ENCODE measurements at regions not wholly inside any gene's neighbourhood (a gene's known extent, or its start where the extent isn't known, plus 50 kb on each side); places are given as distances from the start of the nearest gene placed in this dataset.

GRCh38 chr5:34570721-34571676 is 85.1 kb upstream of the RAI14 start:
- no peak overlapping the region for H3K27ac ChIP-seq (ENCODE audit: low read length)
- H3K4me1 ChIP-seq (ENCODE audit: control insufficient read depth in 1 of 2, insufficient read depth in 2 of 2, low read length in 2 of 2) = no peaks in the 10 kb centered on the region

GRCh38 chr5:34571677-34572041 is 84.5 kb upstream of the RAI14 start:
- Histone ChIP-seq H3K27ac (ENCODE audit: low read length) (no peak overlapping the region), H3K4me1 (ENCODE audit: control insufficient read depth in 1 of 2, insufficient read depth in 2 of 2, low read length in 2 of 2) (no peaks in the 10 kb centered on the region), H3K9me3 (ENCODE audit: control insufficient read depth in 1 of 2, low read length in 2 of 2) (no peaks in the 10 kb centered on the region), H3K4me3 (ENCODE audit: low read depth in 1 of 2, low read length in 2 of 2) (no peak overlapping the region), H3K36me3 (ENCODE audit: control insufficient read depth in 1 of 2, insufficient read depth in 2 of 2, low read length in 2 of 2) (no peaks in the 10 kb centered on the region), H3K27me3 (ENCODE audit: low read depth, low read length) (no peaks in the 10 kb centered on the region)

More at GRCh38 chr5:34570721-34571676, 85.1 kb upstream of the RAI14 start:
- Histone ChIP-seq H3K9me3 (ENCODE audit: control insufficient read depth in 1 of 2, low read length in 2 of 2) (no peaks in the 10 kb centered on the region), H3K36me3 (ENCODE audit: control insufficient read depth in 1 of 2, insufficient read depth in 2 of 2, low read length in 2 of 2) (no peaks in the 10 kb centered on the region), H3K4me3 (ENCODE audit: low read depth in 1 of 2, low read length in 2 of 2) (no peak overlapping the region), H3K27me3 (ENCODE audit: low read depth, low read length) (no peaks in the 10 kb centered on the region)

GRCh38 chr5:34574936-34575467 is 81.1 kb upstream of the RAI14 start:
- Histone ChIP-seq H3K36me3 (ENCODE audit: control insufficient read depth in 1 of 2, insufficient read depth in 2 of 2, low read length in 2 of 2) (no peaks in the 10 kb centered on the region), H3K27ac (ENCODE audit: low read length) (no peak overlapping the region), H3K9me3 (ENCODE audit: control insufficient read depth in 1 of 2, low read length in 2 of 2) (no peaks in the 10 kb centered on the region), H3K4me1 (ENCODE audit: control insufficient read depth in 1 of 2, insufficient read depth in 2 of 2, low read length in 2 of 2) (peaks cover 0 to 5% of the 10 kb centered on the region in 2 donors), H3K4me3 (ENCODE audit: low read depth in 1 of 2, low read length in 2 of 2) (no peak overlapping the region), H3K27me3 (ENCODE audit: low read depth, low read length) (no peaks in the 10 kb centered on the region)

GRCh38 chr5:34576891-34577666 is 79.0 kb upstream of the RAI14 start:
- Histone ChIP-seq H3K27ac (ENCODE audit: low read length) (no peak overlapping the region), H3K4me1 (ENCODE audit: control insufficient read depth in 1 of 2, insufficient read depth in 2 of 2, low read length in 2 of 2) (peaks cover 0 to 5% of the 10 kb centered on the region in 2 donors)

GRCh38 chr5:34578962-34579361 is 77.2 kb upstream of the RAI14 start:
- H3K27me3 ChIP-seq (ENCODE audit: low read depth, low read length) = no peaks in the 10 kb centered on the region
- H3K4me3 ChIP-seq (ENCODE audit: low read depth in 1 of 2, low read length in 2 of 2) = no peak overlapping the region
- peaks cover 0 to 5% of the 10 kb centered on the region in 2 donors for H3K4me1 ChIP-seq (ENCODE audit: control insufficient read depth in 1 of 2, insufficient read depth in 2 of 2, low read length in 2 of 2)
- no peaks in the 10 kb centered on the region for H3K36me3 ChIP-seq (ENCODE audit: control insufficient read depth in 1 of 2, insufficient read depth in 2 of 2, low read length in 2 of 2)
- H3K9me3 ChIP-seq (ENCODE audit: control insufficient read depth in 1 of 2, low read length in 2 of 2) = no peaks in the 10 kb centered on the region
- no peak overlapping the region for H3K27ac ChIP-seq (ENCODE audit: low read length)

More at GRCh38 chr5:34576891-34577666, 79.0 kb upstream of the RAI14 start:
- H3K27me3 ChIP-seq (ENCODE audit: low read depth, low read length) = no peaks in the 10 kb centered on the region
- no peaks in the 10 kb centered on the region for H3K9me3 ChIP-seq (ENCODE audit: control insufficient read depth in 1 of 2, low read length in 2 of 2)
- H3K36me3 ChIP-seq (ENCODE audit: control insufficient read depth in 1 of 2, insufficient read depth in 2 of 2, low read length in 2 of 2) = no peaks in the 10 kb centered on the region
- no peak overlapping the region for H3K4me3 ChIP-seq (ENCODE audit: low read depth in 1 of 2, low read length in 2 of 2)

- H3K36me3 ChIP-seq (ENCODE audit: control insufficient read depth in 1 of 2, insufficient read depth in 2 of 2, low read length in 2 of 2) = no peaks in the 10 kb centered on the region
- no peak overlapping the region for H3K27ac ChIP-seq (ENCODE audit: low read length)
- no peaks in the 10 kb centered on the region for H3K27me3 ChIP-seq (ENCODE audit: low read depth, low read length)
- H3K9me3 ChIP-seq (ENCODE audit: control insufficient read depth in 1 of 2, low read length in 2 of 2) = no peaks in the 10 kb centered on the region
- H3K4me1 ChIP-seq (ENCODE audit: control insufficient read depth in 1 of 2, insufficient read depth in 2 of 2, low read length in 2 of 2) = peaks cover 0 to 5% of the 10 kb centered on the region in 2 donors
- H3K4me3 ChIP-seq (ENCODE audit: low read depth in 1 of 2, low read length in 2 of 2) = no peak overlapping the region
Observed at GRCh38 chr5:34580983-34581382, 75.1 kb upstream of the RAI14 start.

- H3K9me3 ChIP-seq (ENCODE audit: control insufficient read depth in 1 of 2, low read length in 2 of 2) = no peaks in the 10 kb centered on the region
- H3K4me1 ChIP-seq (ENCODE audit: control insufficient read depth in 1 of 2, insufficient read depth in 2 of 2, low read length in 2 of 2) = no peaks in the 10 kb centered on the region
- no peak overlapping the region for H3K4me3 ChIP-seq (ENCODE audit: low read depth in 1 of 2, low read length in 2 of 2)
- H3K36me3 ChIP-seq (ENCODE audit: control insufficient read depth in 1 of 2, insufficient read depth in 2 of 2, low read length in 2 of 2) = no peaks in the 10 kb centered on the region
- H3K27me3 ChIP-seq (ENCODE audit: low read depth, low read length) = no peaks in the 10 kb centered on the region
- H3K27ac ChIP-seq (ENCODE audit: low read length) = no peak overlapping the region
Observed at GRCh38 chr5:34582371-34582770, 73.8 kb upstream of the RAI14 start.

- Histone ChIP-seq H3K36me3 (ENCODE audit: control insufficient read depth in 1 of 2, insufficient read depth in 2 of 2, low read length in 2 of 2) (no peaks in the 10 kb centered on the region), H3K27me3 (ENCODE audit: low read depth, low read length) (no peaks in the 10 kb centered on the region), H3K27ac (ENCODE audit: low read length) (peak overlapping the region; percentile 14), H3K9me3 (ENCODE audit: control insufficient read depth in 1 of 2, low read length in 2 of 2) (no peaks in the 10 kb centered on the region), H3K4me1 (ENCODE audit: control insufficient read depth in 1 of 2, insufficient read depth in 2 of 2, low read length in 2 of 2) (no peaks in the 10 kb centered on the region), H3K4me3 (ENCODE audit: low read depth in 1 of 2, low read length in 2 of 2) (no peak overlapping the region)
Observed at GRCh38 chr5:34583167-34583566, 73.0 kb upstream of the RAI14 start.

GRCh38 chr5:34584165-34584564 is 72.0 kb upstream of the RAI14 start:
- Histone ChIP-seq H3K27me3 (ENCODE audit: low read depth, low read length) (no peaks in the 10 kb centered on the region), H3K9me3 (ENCODE audit: control insufficient read depth in 1 of 2, low read length in 2 of 2) (no peaks in the 10 kb centered on the region), H3K27ac (ENCODE audit: low read length) (no peak overlapping the region), H3K4me1 (ENCODE audit: control insufficient read depth in 1 of 2, insufficient read depth in 2 of 2, low read length in 2 of 2) (no peaks in the 10 kb centered on the region), H3K36me3 (ENCODE audit: control insufficient read depth in 1 of 2, insufficient read depth in 2 of 2, low read length in 2 of 2) (no peaks in the 10 kb centered on the region), H3K4me3 (ENCODE audit: low read depth in 1 of 2, low read length in 2 of 2) (no peak overlapping the region)

- Histone ChIP-seq H3K27me3 (ENCODE audit: low read depth, low read length) (no peaks in the 10 kb centered on the region), H3K4me3 (ENCODE audit: low read depth in 1 of 2, low read length in 2 of 2) (no peak overlapping the region), H3K9me3 (ENCODE audit: control insufficient read depth in 1 of 2, low read length in 2 of 2) (no peaks in the 10 kb centered on the region), H3K4me1 (ENCODE audit: control insufficient read depth in 1 of 2, insufficient read depth in 2 of 2, low read length in 2 of 2) (no peaks in the 10 kb centered on the region), H3K36me3 (ENCODE audit: control insufficient read depth in 1 of 2, insufficient read depth in 2 of 2, low read length in 2 of 2) (no peaks in the 10 kb centered on the region), H3K27ac (ENCODE audit: low read length) (peak overlapping the region; percentile 40)
Observed at GRCh38 chr5:34585601-34586104, 70.5 kb upstream of the RAI14 start.
